A549 (cell line): ENCODE measurements at regions not wholly inside any gene's neighbourhood (a gene's known extent, or its start where the extent isn't known, plus 50 kb on each side); places are given as distances from the start of the nearest gene placed in this dataset.

Source experiments
- ATAC-seq, 2 experiments: fragments of 200-7000 bp in 1 of 2; fragments of >200 bp in 1 of 2; cut with Nextera tagmentation in 1 of 2; cut with Tn5 transposase in 1 of 2; 3 replicates each; pipeline versions ENCODE4 v1.8.0 to v1.9.1; 2018 to 2020; ENCODE audit warnings: mild to moderate bottlenecking in 1 of 2, moderate library complexity in 1 of 2
- CTCF ChIA-PET: fragments of 300-600 bp; sonication (Branson Sonifier 250); formaldehyde crosslinking; extraction: SDS; loops from one replicate; lab custom pipeline; 2021; ENCODE audit warnings: antibody characterized with exemption, inconsistent platforms; lab: Yijun Ruan, JAX
- POLR2A ChIA-PET: fragments of 350-600 bp; formaldehyde crosslinking; extraction: SDS; loops from one replicate; lab custom pipeline; 2021; ENCODE audit warnings: antibody characterized with exemption, inconsistent platforms; lab: Yijun Ruan, JAX
- DNase-seq, 2 experiments: peaks; one replicate each; pipeline versions ENCODE4 v3.0.0 to v3.0.0-alpha.2; 2011 to 2016; ENCODE audit warnings: low read depth in 1 of 2, low spot score in 1 of 2
- FAIRE-seq: peaks from 2 replicates; lab custom pipeline; 2011; peaks lifted over from hg19 to GRCh38; lab: Jason Lieb, UNC
- H3K27ac ChIP-seq, 2 experiments: fragments of >200 bp; sonication (Bioruptor Twin); formaldehyde crosslinking; 3 replicates each; pipeline ENCODE4 v1.5.1; 2016 to 2017
- H3K4me1 ChIP-seq: fragments of >200 bp; sonication (Bioruptor Twin); formaldehyde crosslinking; 3 replicates; pipeline ENCODE4 v1.6.1; 2016
- H3K4me2 ChIP-seq: fragments of >200 bp; sonication (Bioruptor Twin); formaldehyde crosslinking; 3 replicates; pipeline ENCODE4 v1.6.1; 2016
- H3K4me3 ChIP-seq: fragments of >200 bp; sonication (Bioruptor Twin); formaldehyde crosslinking; 3 replicates; pipeline ENCODE4 v1.5.1; 2016
- H3K9me3 ChIP-seq: fragments of >200 bp; sonication (Bioruptor Twin); formaldehyde crosslinking; 3 replicates; pipeline ENCODE4 v1.6.1; 2016
- BHLHE40 ChIP-seq: IDR thresholded peaks from 2 replicates; pipeline ENCODE4 v1.6.1; 2012; ENCODE audit warnings: low read depth, low read length, inconsistent platforms
- CEBPB ChIP-seq, 2 experiments: fragments of >200 bp in 1 of 2; sonication (Bioruptor Twin) in 1 of 2; formaldehyde crosslinking in 1 of 2; IDR thresholded peaks; 2 replicates each; pipeline ENCODE4 v1.6.1; 2012 to 2016
- E2F6 ChIP-seq: IDR thresholded peaks from 2 replicates; pipeline ENCODE4 v1.6.1; 2012; ENCODE audit warnings: low read depth, borderline replicate concordance
- EHF ChIP-seq: fragments of 250-450 bp; sonication (Bioruptor Pico); IDR thresholded peaks from 2 replicates; pipeline ENCODE4 v1.5.0; 2020; ENCODE audit warnings: mild to moderate bottlenecking
- ESRRA ChIP-seq: fragments of 150-350 bp; IDR thresholded peaks from 2 replicates; pipeline ENCODE4 v1.6.1; 2014; ENCODE audit warnings: mild to moderate bottlenecking, low read length, borderline replicate concordance
- FOSL2 ChIP-seq, 2 experiments: fragments of 450-650 bp in 1 of 2; fragments of >200 bp in 1 of 2; sonication (Bioruptor Twin) in 1 of 2; formaldehyde crosslinking; IDR thresholded peaks; 2 replicates each; pipeline versions ENCODE4 v1.5.0 to v1.6.1; 2016 to 2020; ENCODE audit warnings: mild to moderate bottlenecking in 1 of 2, moderate library complexity in 1 of 2
- HDAC2 ChIP-seq: fragments of 200-600 bp; sonication (generic); IDR thresholded peaks from 2 replicates; pipeline ENCODE4 v1.6.1; 2016
- HES2 ChIP-seq: fragments of >200 bp; sonication (Bioruptor Twin); formaldehyde crosslinking; IDR thresholded peaks from 2 replicates; pipeline ENCODE4 v1.6.1; 2016
- HEYL ChIP-seq: fragments of 250-450 bp; sonication (Bioruptor Pico); IDR thresholded peaks from 2 replicates; pipeline ENCODE4 v1.8.0; 2021; ENCODE audit warnings: mild to moderate bottlenecking, moderate library complexity
- HOXA7 ChIP-seq: fragments of 250-450 bp; sonication (Bioruptor Pico); IDR thresholded peaks from 2 replicates; pipeline ENCODE4 v1.5.0; 2020; ENCODE audit warnings: mild to moderate bottlenecking, moderate library complexity
- HOXB13 ChIP-seq: fragments of 250-450 bp; sonication (Bioruptor Pico); IDR thresholded peaks from 2 replicates; pipeline ENCODE4 v1.5.0; 2020; ENCODE audit warnings: low read depth, mild to moderate bottlenecking, moderate library complexity
- KDM1A ChIP-seq: fragments of 200-600 bp; sonication (generic); IDR thresholded peaks from 2 replicates; pipeline ENCODE4 v1.6.1; 2016; ENCODE audit warnings: low read depth, mild to moderate bottlenecking
- KDM5A ChIP-seq: fragments of 200-600 bp; sonication (generic); IDR thresholded peaks from 2 replicates; pipeline ENCODE4 v1.6.1; 2016; ENCODE audit warnings: antibody characterized with exemption, mild to moderate bottlenecking
- MAFK ChIP-seq: fragments of 450-650 bp; IDR thresholded peaks from 2 replicates; pipeline ENCODE4 v1.6.1; 2014; ENCODE audit not compliant: partially characterized antibody
- NR3C1 ChIP-seq: fragments of >200 bp; sonication (Bioruptor Twin); formaldehyde crosslinking; IDR thresholded peaks from 3 replicates; pipeline ENCODE4 v1.6.1; 2017
- POLR2A ChIP-seq: IDR thresholded peaks from 2 replicates; pipeline ENCODE4 v1.6.1; 2012; ENCODE audit warnings: mild to moderate bottlenecking, low read length
- RAD21 ChIP-seq, 2 experiments: fragments of >200 bp in 1 of 2; sonication (Bioruptor Twin) in 1 of 2; formaldehyde crosslinking in 1 of 2; IDR thresholded peaks in 1 of 2; conservative IDR thresholded peaks in 1 of 2; 2 replicates in 1 of 2; 3 replicates in 1 of 2; pipeline ENCODE4 v1.6.1; 2012 to 2018; ENCODE audit warnings: inconsistent platforms in 1 of 2
- RARB ChIP-seq: fragments of 250-450 bp; sonication (Bioruptor Pico); IDR thresholded peaks from 2 replicates; pipeline ENCODE4 v1.8.0; 2021; ENCODE audit warnings: mild to moderate bottlenecking, moderate library complexity
- RFX5 ChIP-seq: fragments of 450-650 bp; IDR thresholded peaks from 2 replicates; pipeline ENCODE4 v1.7.1; 2014; ENCODE audit warnings: antibody characterized with exemption, mild to moderate bottlenecking, moderate library complexity
- SREBF2 ChIP-seq: fragments of 450-650 bp; IDR thresholded peaks from 2 replicates; pipeline ENCODE4 v1.6.1; 2014; ENCODE audit warnings: mild to moderate bottlenecking, moderate library complexity
- TP53 ChIP-seq: fragments of 250-450 bp; sonication (Bioruptor Pico); IDR thresholded peaks from 2 replicates; pipeline ENCODE4 v1.5.0; 2021; ENCODE audit warnings: mild to moderate bottlenecking, moderate library complexity
- ZSCAN20 ChIP-seq: fragments of 250-450 bp; sonication (Bioruptor Pico); IDR thresholded peaks from 2 replicates; pipeline ENCODE4 v1.8.0; 2022; ENCODE audit warnings: mild to moderate bottlenecking, moderate library complexity
- WGBS: methylation state at CpG from one replicate; pipeline ENCODE4 v1.1.6; 2017; ENCODE audit errors: missing lambda C conversion rate; 5-methylcytosine and 5-hydroxymethylcytosine counted together
- TF ChIP-seq, protein P1 (sequence below): fragments of 150-350 bp; IDR thresholded peaks from 2 replicates; pipeline ENCODE4 v1.6.1; 2014; ENCODE audit warnings: low read depth, mild to moderate bottlenecking, low read length
- TF ChIP-seq, protein P2 (sequence below): fragments of >200 bp; sonication (Bioruptor Twin); formaldehyde crosslinking; IDR thresholded peaks from 3 replicates; pipeline ENCODE4 v1.5.1; 2016

- TF ChIP-seq CEBPB (IDR thresholded peaks at IDR 0.05) (no peak), HOXA7 (CRISPR knock-in tag) (no peak), POLR2A (no peak), HDAC2 (no peak), TP53 (no peak), HEYL (CRISPR knock-in tag) (no peak), NR3C1 (no peak), FOSL2 (IDR thresholded peaks at IDR 0.05) (no peak), FOSL2 (CRISPR knock-in tag; IDR thresholded peaks at IDR 0.05) (no peak), RAD21 (conservative IDR thresholded peaks at IDR 0.05 in 1 of 2, IDR thresholded peaks at IDR 0.05 in 1 of 2) (no peak), RARB (CRISPR knock-in tag) (no peak), E2F6 (no peak)
- FAIRE-seq (no peak), ATAC-seq (no peak), DNase-seq (no peak)
- Histone ChIP-seq H3K4me3 (no peak overlapping the region), H3K27ac (no peak overlapping the region), H3K4me1 (no peaks in the 10 kb centered on the region), H3K9me3 (no peaks in the 10 kb centered on the region), H3K4me2 (no peak overlapping the region)
- CTCF ChIA-PET: interaction anchor here (1.4 kb wide), 1 partner anchor 11 kb away, joined by 3 read pairs; no protein-coding TSS in a partner anchor
- POLR2A ChIA-PET: no interaction called here
- WGBS: 0% methylated on average over 1 of the region's 1 CpG
Observed at GRCh38 chr9:29730163-29730562, 2156.9 kb upstream of the C9orf72 start.

- Histone ChIP-seq H3K4me3 (no peak overlapping the region), H3K4me2 (no peak overlapping the region), H3K9me3 (no peaks in the 10 kb centered on the region), H3K4me1 (no peaks in the 10 kb centered on the region), H3K27ac (no peak overlapping the region)
- no peak for ATAC-seq
- no peak for FAIRE-seq
- TF ChIP-seq MAFK (no peak), CEBPB (IDR thresholded peaks at IDR 0.05) (no peak), BHLHE40 (no peak), ZSCAN20 (no peak), ESRRA (no peak), EHF (CRISPR knock-in tag) (no peak), E2F6 (no peak), TP53 (no peak), FOSL2 (IDR thresholded peaks at IDR 0.05) (no peak), FOSL2 (CRISPR knock-in tag; IDR thresholded peaks at IDR 0.05) (no peak), KDM5A (no peak), HES2 (no peak), RFX5 (no peak), KDM1A (no peak), SREBF2 (no peak), POLR2A (no peak), HOXB13 (CRISPR knock-in tag) (no peak)
- TF ChIP-seq, protein P1, sequence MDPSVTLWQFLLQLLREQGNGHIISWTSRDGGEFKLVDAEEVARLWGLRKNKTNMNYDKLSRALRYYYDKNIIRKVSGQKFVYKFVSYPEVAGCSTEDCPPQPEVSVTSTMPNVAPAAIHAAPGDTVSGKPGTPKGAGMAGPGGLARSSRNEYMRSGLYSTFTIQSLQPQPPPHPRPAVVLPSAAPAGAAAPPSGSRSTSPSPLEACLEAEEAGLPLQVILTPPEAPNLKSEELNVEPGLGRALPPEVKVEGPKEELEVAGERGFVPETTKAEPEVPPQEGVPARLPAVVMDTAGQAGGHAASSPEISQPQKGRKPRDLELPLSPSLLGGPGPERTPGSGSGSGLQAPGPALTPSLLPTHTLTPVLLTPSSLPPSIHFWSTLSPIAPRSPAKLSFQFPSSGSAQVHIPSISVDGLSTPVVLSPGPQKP: no peak
- TF ChIP-seq, protein P2, sequence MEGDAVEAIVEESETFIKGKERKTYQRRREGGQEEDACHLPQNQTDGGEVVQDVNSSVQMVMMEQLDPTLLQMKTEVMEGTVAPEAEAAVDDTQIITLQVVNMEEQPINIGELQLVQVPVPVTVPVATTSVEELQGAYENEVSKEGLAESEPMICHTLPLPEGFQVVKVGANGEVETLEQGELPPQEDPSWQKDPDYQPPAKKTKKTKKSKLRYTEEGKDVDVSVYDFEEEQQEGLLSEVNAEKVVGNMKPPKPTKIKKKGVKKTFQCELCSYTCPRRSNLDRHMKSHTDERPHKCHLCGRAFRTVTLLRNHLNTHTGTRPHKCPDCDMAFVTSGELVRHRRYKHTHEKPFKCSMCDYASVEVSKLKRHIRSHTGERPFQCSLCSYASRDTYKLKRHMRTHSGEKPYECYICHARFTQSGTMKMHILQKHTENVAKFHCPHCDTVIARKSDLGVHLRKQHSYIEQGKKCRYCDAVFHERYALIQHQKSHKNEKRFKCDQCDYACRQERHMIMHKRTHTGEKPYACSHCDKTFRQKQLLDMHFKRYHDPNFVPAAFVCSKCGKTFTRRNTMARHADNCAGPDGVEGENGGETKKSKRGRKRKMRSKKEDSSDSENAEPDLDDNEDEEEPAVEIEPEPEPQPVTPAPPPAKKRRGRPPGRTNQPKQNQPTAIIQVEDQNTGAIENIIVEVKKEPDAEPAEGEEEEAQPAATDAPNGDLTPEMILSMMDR: no peak
- WGBS: 4% methylated on average over 3 of the region's 3 CpGs
- POLR2A ChIA-PET: no interaction called here
- CTCF ChIA-PET: interaction anchor here (1.7 kb wide), 1 partner anchor 10 kb away, joined by 3 read pairs; no protein-coding TSS in a partner anchor
- no peak for DNase-seq
Observed at GRCh38 chr9:29740518-29740917, 2167.2 kb upstream of the C9orf72 start.
